ENCODE measurements at regions not wholly inside any gene's neighbourhood (a gene's known extent, or its start where the extent isn't known, plus 50 kb on each side); places are given as distances from the start of the nearest gene placed in this dataset.

- TF ChIP-seq CTCF (IDR thresholded peaks at IDR 0.05 in 8 of 11, conservative IDR thresholded peaks at IDR 0.05 in 3 of 11) (no peak), POLR2AphosphoS5 (IDR thresholded peaks at IDR 0.05) (no peak)
Observed at GRCh38 chr1:168835791-168836190, 106.8 kb upstream of the DPT start.
